GM12873 (cell line): ENCODE measurements at regions not wholly inside any gene's neighbourhood (a gene's known extent, or its start where the extent isn't known, plus 50 kb on each side); places are given as distances from the start of the nearest gene placed in this dataset.

Experiments
- TF ChIP-seq, protein P1 (sequence below): IDR thresholded peaks from 2 replicates; pipeline ENCODE4 v1.5.1; 2012; ENCODE audit warnings: low read depth, mild to moderate bottlenecking, moderate library complexity, low read length, control low read depth; ENCODE audit not compliant: insufficient read depth; ENCODE audit errors: missing control alignments

DNA sequence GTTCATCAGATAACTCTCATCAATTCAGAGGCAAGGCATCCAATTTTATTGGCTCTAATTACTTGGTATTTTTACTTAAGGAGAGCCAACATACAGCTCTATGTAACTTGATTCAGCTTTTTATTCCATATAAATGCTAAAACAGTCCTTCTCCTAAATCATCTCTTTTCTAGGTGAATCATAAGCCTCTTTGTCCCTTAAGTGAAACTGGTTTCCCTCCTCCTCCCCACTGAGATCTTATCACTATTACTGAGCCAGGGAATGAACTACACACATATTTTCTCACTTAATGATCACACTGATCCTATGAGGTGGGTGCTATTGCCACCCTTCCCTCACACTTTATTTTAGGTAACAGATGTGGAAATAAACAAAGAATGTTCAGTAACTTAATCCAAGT lies 1143.8 kb downstream of the MAT2B start:
- TF ChIP-seq, protein P1, sequence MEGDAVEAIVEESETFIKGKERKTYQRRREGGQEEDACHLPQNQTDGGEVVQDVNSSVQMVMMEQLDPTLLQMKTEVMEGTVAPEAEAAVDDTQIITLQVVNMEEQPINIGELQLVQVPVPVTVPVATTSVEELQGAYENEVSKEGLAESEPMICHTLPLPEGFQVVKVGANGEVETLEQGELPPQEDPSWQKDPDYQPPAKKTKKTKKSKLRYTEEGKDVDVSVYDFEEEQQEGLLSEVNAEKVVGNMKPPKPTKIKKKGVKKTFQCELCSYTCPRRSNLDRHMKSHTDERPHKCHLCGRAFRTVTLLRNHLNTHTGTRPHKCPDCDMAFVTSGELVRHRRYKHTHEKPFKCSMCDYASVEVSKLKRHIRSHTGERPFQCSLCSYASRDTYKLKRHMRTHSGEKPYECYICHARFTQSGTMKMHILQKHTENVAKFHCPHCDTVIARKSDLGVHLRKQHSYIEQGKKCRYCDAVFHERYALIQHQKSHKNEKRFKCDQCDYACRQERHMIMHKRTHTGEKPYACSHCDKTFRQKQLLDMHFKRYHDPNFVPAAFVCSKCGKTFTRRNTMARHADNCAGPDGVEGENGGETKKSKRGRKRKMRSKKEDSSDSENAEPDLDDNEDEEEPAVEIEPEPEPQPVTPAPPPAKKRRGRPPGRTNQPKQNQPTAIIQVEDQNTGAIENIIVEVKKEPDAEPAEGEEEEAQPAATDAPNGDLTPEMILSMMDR = no peak

DNA sequence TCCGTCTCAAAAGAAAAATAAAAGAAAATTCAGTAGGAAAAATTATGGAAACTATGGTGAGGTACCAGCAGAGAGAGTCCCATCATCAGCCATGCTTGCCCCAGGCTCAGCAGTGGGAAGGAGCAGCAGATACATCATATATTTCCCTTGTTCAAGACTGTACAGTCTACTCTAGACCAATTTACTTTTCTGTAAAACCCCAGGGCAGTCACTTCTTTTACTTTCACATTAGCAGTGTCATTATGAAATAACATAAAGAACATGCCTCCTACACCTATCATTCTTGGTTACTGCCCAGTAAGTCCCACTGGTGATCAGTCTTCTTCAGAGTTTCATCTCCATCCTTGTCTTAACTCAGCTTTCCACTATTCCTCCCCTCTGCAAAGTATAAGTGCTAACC lies 1145.0 kb downstream of the MAT2B start:
- TF ChIP-seq, protein P1 = no peak

DNA sequence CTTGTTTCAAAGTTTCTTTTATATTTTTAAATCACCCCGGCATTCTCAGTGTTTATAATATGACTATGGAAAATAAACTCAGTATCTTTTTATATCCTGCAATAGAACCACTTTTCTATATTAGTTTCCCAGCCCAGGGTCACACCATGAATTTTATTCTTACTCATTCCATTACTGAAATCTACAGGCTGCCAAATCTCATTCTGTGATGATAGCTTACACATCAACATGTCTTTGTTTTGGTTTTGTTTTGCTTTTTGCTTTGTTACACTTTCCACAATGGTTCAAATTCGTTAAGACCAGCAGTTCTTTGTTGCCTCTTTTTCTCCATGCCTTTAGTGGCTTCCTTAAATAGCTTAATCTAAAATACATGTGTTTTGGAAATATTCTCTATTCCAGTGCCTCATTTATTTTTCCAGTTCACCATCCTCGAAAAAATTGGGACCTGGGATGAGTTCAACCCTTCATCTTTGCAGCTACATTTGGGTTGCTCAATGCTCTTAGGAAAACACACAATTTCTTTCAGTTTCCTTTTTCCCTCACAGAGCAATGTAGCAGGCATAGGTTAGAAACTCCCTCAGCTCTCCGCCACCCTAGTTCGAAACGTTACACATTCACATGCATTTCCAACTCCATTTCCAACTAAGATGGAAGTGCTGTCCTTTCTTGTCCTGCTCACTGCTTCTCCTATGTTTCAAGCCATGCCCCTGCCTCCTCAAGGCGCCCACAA lies 1146.3 kb downstream of the MAT2B start:
- TF ChIP-seq, protein P1 = no peak

DNA sequence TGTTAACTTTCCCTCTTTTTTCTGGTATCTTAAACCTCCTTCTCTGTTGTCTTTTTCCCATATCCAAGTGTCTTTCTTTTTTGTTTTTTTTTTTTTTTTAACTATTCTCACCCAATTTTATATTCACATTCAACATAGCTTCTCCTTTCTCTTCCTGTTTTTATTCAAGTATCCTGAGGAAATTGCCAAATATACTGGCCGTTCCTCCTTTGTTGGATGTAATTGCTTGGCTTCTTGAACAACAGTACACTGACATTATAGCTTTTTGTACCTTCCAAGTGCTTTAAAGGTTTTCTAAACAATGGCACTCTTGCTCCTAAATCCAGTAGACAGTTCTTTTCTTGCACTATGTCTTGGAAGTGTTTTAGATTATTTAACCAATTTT lies 1146.8 kb downstream of the MAT2B start:
- TF ChIP-seq, protein P1 = no peak

DNA sequence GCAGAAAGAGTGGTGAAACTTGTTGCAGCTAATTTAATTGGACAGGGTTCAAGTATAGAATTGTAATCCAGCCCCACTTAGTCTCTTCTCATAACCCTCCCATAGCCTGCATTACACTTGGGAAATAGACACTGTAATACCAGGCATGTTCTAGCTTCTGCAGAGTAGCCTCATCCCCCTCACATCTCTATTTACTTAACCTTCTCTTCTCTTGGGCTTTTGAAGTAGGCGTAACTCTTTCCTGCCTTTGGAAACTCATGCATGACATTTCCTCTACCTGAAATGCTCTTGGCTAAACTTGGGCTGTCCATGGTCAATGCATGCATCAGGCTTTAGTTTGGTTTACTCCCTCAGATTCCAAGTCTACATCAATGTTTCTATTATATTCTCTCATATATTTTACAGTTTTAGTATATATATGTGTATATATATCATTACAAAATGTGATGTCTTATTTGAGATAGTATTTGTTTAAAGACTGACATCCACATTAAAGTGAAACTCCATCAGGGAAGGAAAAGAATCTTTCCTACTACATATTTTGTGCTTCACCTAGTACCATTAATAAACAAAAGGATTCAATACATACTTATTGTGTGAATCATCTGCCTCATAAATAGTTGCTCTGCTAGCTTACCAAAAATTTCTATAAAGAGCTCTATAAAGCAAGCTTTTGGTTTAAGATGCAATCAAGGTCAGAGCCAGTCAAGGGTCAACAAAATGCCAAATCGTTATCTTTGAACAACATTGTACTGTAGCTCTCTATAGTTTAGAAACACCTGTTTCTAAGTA lies 1158.0 kb downstream of the MAT2B start:
- TF ChIP-seq, protein P1 = no peak

DNA sequence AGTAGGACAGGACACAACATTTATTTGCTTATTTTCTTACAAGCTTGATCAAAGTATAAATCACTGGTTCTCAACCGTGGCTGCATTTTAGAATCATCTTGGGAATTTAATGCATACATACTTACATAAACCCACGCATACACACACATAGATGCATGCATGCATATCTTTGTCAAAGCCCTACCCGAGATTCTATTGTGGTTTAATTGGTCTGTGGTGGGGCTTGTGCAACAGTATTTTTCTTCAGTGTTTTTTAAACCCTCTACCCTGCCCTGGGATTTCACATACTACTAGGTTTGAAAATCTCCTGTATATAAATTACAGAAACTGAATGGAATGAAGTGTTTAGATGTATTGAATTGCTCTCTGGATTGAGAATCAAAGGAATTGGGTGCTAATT lies 1166.2 kb downstream of the MAT2B start:
- TF ChIP-seq, protein P1 = no peak

DNA sequence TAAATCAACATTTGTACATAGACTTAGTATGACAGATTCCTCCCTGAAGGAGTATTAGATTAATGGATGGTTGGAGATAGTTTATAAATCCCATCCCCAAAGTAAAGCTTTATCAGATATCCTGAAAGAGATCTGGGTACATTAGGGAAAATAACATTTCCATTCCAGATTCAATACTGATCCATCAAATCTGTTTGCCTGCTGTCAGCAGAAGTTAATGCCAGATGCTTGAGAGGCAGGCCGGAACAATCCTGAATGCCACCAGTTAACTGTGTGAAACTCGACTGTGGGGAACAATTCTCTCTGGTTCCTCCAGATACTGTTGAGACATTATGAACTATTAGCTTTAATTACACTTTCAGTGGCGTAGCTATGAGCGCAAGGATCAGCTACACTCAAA lies 1166.8 kb downstream of the MAT2B start:
- TF ChIP-seq, protein P1 = no peak
